Endothelial cell of umbilical vein (primary cell): ENCODE measurements at regions not wholly inside any gene's neighbourhood (a gene's known extent, or its start where the extent isn't known, plus 50 kb on each side); places are given as distances from the start of the nearest gene placed in this dataset.

Experiments
- BruUV-seq: library from RNA; stranded (reverse); fragments of 400-500 nt; replicated peaks from 2 replicates; lab custom pipeline; 2021; lab: Mats Ljungman, UMichigan
- CTCF ChIA-PET: fragments of 300-600, 350-600 bp; sonication (Branson Sonifier 250); formaldehyde crosslinking; loops from one replicate; lab custom pipeline; 2021; ENCODE audit warnings: antibody characterized with exemption, inconsistent platforms; lab: Charles Lee
- POLR2A ChIA-PET: fragments of 300-600, 350-600 bp; sonication (Branson Sonifier 250); formaldehyde crosslinking; loops from one replicate; lab custom pipeline; 2021; ENCODE audit warnings: antibody characterized with exemption, inconsistent platforms; lab: Charles Lee
- DNase-seq: peaks from one replicate; pipeline ENCODE4 v3.0.0-alpha.2; 2011; ENCODE audit warnings: low read depth, low spot score
- FAIRE-seq: peaks from 2 replicates; lab custom pipeline; 2011; peaks lifted over from hg19 to GRCh38; lab: Jason Lieb, UNC
- H2AFZ ChIP-seq: 2 replicates; pipeline ENCODE4 v1.6.0; 2012; ENCODE audit warnings: low read depth, low read length, control low read depth, inconsistent platforms
- H3K27ac ChIP-seq: 2 replicates; pipeline ENCODE4 v1.5.1; 2011; ENCODE audit warnings: low read depth, mild to moderate bottlenecking, control low read depth, low read length, moderate library complexity; ENCODE audit not compliant: insufficient read depth
- H3K27me3 ChIP-seq, 2 experiments: 2 replicates each; pipeline versions ENCODE4 v1.6.0 to v1.6.1; 2011; ENCODE audit warnings: low read length in 2 of 2, mixed read lengths in 1 of 2; ENCODE audit not compliant: control insufficient read depth in 2 of 2, insufficient read depth in 2 of 2
- H3K36me3 ChIP-seq, 2 experiments: 2 replicates in 1 of 2; 3 replicates in 1 of 2; pipeline ENCODE4 v1.5.1; 2011; ENCODE audit warnings: low read length in 2 of 2, mild to moderate bottlenecking in 1 of 2, moderate library complexity in 1 of 2; ENCODE audit not compliant: control insufficient read depth in 2 of 2, insufficient read depth in 2 of 2; ENCODE audit errors: extremely low read depth in 1 of 2
- H3K4me1 ChIP-seq: 3 replicates; pipeline ENCODE4 v1.5.1; 2011; ENCODE audit warnings: mild to moderate bottlenecking, low read length; ENCODE audit not compliant: control insufficient read depth, insufficient read depth; ENCODE audit errors: extremely low read depth
- H3K4me2 ChIP-seq: 2 replicates; pipeline ENCODE4 v1.6.1; 2011; ENCODE audit warnings: low read length, control low read depth, mixed read lengths; ENCODE audit not compliant: insufficient read depth
- H3K4me3 ChIP-seq, 3 experiments: fragments of 200-600 bp in 1 of 3; sonication (generic), shearing (Covaris generic) in 1 of 3; replicated peaks in 1 of 3; 2 replicates each; pipeline ENCODE4 v1.5.1; 2011 to 2016; ENCODE audit warnings: control low read depth in 3 of 3, low read length in 3 of 3, mild to moderate bottlenecking in 2 of 3, inconsistent platforms in 1 of 3, low read depth in 1 of 3, moderate library complexity in 1 of 3; ENCODE audit not compliant: insufficient read depth in 1 of 3
- H3K79me2 ChIP-seq: 2 replicates; pipeline ENCODE4 v1.6.0; 2012; ENCODE audit warnings: low read length, inconsistent platforms; ENCODE audit not compliant: control insufficient read depth, insufficient read depth
- H3K9ac ChIP-seq: replicated peaks from 2 replicates; pipeline ENCODE3; 2011; ENCODE audit warnings: low read length, control low read depth; ENCODE audit not compliant: insufficient read depth; ENCODE audit errors: extremely low read depth
- H3K9me1 ChIP-seq: replicated peaks from 3 replicates; pipeline ENCODE4 v1.6.0; 2011; ENCODE audit warnings: mild to moderate bottlenecking, low read length; ENCODE audit not compliant: control insufficient read depth, insufficient read depth; ENCODE audit errors: extremely low read depth
- H3K9me3 ChIP-seq: replicated peaks from 2 replicates; pipeline ENCODE4 v1.5.1; 2012; ENCODE audit warnings: low read length, inconsistent platforms; ENCODE audit not compliant: control insufficient read depth, insufficient read depth
- H4K20me1 ChIP-seq: replicated peaks from 2 replicates; pipeline ENCODE3; 2011; ENCODE audit warnings: mild to moderate bottlenecking, low read length; ENCODE audit not compliant: control insufficient read depth, insufficient read depth; ENCODE audit errors: extremely low read depth
- CTCF ChIP-seq, 2 donors: IDR thresholded peaks; 1 replicate in 1 of 2; 2 replicates in 1 of 2; pipeline ENCODE4 v1.5.1; 2011; ENCODE audit warnings: low read length in 2 of 2, mild to moderate bottlenecking in 2 of 2, moderate library complexity in 2 of 2, control low read depth in 1 of 2, inconsistent platforms in 1 of 2, low read depth in 1 of 2; ENCODE audit not compliant: insufficient read depth in 1 of 2; ENCODE audit errors: extremely low read depth in 1 of 2
- EZH2 ChIP-seq: IDR thresholded peaks from 2 replicates; pipeline ENCODE4 v1.6.1; 2012; ENCODE audit warnings: borderline replicate concordance, low read depth, mild to moderate bottlenecking, moderate library complexity, low read length, inconsistent platforms; ENCODE audit not compliant: severe bottlenecking
- FOS ChIP-seq: IDR thresholded peaks from 2 replicates; pipeline ENCODE4 v1.6.1; 2011; ENCODE audit warnings: mild to moderate bottlenecking, low read length, moderate library complexity, borderline replicate concordance; ENCODE audit not compliant: insufficient read depth
- GATA2 ChIP-seq: IDR thresholded peaks from 2 replicates; pipeline ENCODE4 v1.7.0; 2011; ENCODE audit warnings: low read depth, mild to moderate bottlenecking, moderate library complexity, mixed read lengths, low read length; ENCODE audit not compliant: insufficient read length, insufficient read depth
- JUN ChIP-seq: IDR thresholded peaks from 2 replicates; pipeline ENCODE4 v1.6.1; 2011; ENCODE audit warnings: borderline replicate concordance, low read depth; ENCODE audit not compliant: insufficient read length, insufficient read depth
- MAX ChIP-seq: IDR thresholded peaks from 2 replicates; pipeline ENCODE4 v1.6.1; 2011; ENCODE audit not compliant: insufficient read depth, insufficient read length
- MYC ChIP-seq: IDR thresholded peaks from one replicate; pipeline ENCODE4 v1.6.1; 2011; ENCODE audit warnings: mild to moderate bottlenecking, low read depth, low read length
- POLR2A ChIP-seq: IDR thresholded peaks from 2 replicates; pipeline ENCODE4 v1.6.1; 2012; ENCODE audit warnings: low read depth, mild to moderate bottlenecking, control low read depth, low read length
- POLR2AphosphoS5 ChIP-seq: IDR thresholded peaks from 2 replicates; pipeline ENCODE4 v1.6.1; 2012; ENCODE audit warnings: low read depth, mild to moderate bottlenecking, control low read depth, low read length, moderate library complexity; ENCODE audit not compliant: insufficient read depth
- dilution Hi-C: fragments of 300-500 bp; cut with MboI; formaldehyde crosslinking; loops from one replicate; pipeline ENCODE4 v1.15.0; 2019; ENCODE audit warnings: low sequenced_read_pairs; ENCODE audit not compliant: extremely low pct_ligation_motif_present
- intact Hi-C: fragments of 100-400 bp; cut with micrococcal nuclease; formaldehyde crosslinking; loops from one replicate; pipeline ENCODE4 v1.10.0; 2022

GRCh38 chr10:78570633-78571235 lies 498.0 kb upstream of the ZMIZ1 start:
- no TSS peak for BruUV-seq
- POLR2A ChIA-PET = no interaction called here

More at GRCh38 chr10:78570633-78571235, 498.0 kb upstream of the ZMIZ1 start:
- intact Hi-C loops (no loop called here), dilution Hi-C loops (no loop called here)
- Histone ChIP-seq H2AFZ (no peak overlapping the region), H3K4me1 (no peaks in the 10 kb centered on the region), H3K9me3 (no peaks in the 10 kb centered on the region), H3K27me3 (peaks cover 3 to 6% of the 10 kb centered on the region in 2 experiments), H4K20me1 (no peaks in the 10 kb centered on the region), H3K27ac (no peak overlapping the region), H3K9me1 (no peaks in the 10 kb centered on the region), H3K9ac (no peak overlapping the region), H3K79me2 (no peaks in the 10 kb centered on the region), H3K36me3 (no peaks in the 10 kb centered on the region), H3K4me3 (no peak overlapping the region), H3K4me2 (no peak overlapping the region)
- TF ChIP-seq POLR2A (no peak), EZH2 (no peak), GATA2 (no peak), FOS (no peak), JUN (no peak), CTCF (IDR thresholded peaks at IDR 0.05; ENCODE audit: extremely low read depth in 1 of 2, insufficient read depth in 1 of 2, low read depth in 1 of 2, low read length in 2 of 2) (no peak), MAX (no peak), MYC (no peak), POLR2AphosphoS5 (no peak)
- CTCF ChIA-PET = no interaction called here
- no peak for DNase-seq
- FAIRE-seq = no peak
